MM.1S (cell line): ENCODE measurements at regions not wholly inside any gene's neighbourhood (a gene's known extent, or its start where the extent isn't known, plus 50 kb on each side); places are given as distances from the start of the nearest gene placed in this dataset.

ENCODE experiments used
- EZH2 ChIP-seq: fragments of 300-600 bp; sonication (generic); optimal IDR thresholded peaks from 2 replicates; pipeline ENCODE3; 2017; ENCODE audit warnings: low read depth, mild to moderate bottlenecking, antibody characterized with exemption, low read length, mixed read lengths
- EZH2phosphoT487 ChIP-seq: fragments of 300-600 bp; sonication (generic); IDR thresholded peaks from 2 replicates; pipeline ENCODE4 v1.6.1; 2018; ENCODE audit warnings: antibody characterized with exemption, low read length
- TF ChIP-seq, protein P1 (sequence below): fragments of 300-600 bp; sonication (generic); IDR thresholded peaks from 2 replicates; pipeline ENCODE4 v1.5.1; 2016; ENCODE audit warnings: antibody characterized with exemption, low read length, mixed read lengths

DNA sequence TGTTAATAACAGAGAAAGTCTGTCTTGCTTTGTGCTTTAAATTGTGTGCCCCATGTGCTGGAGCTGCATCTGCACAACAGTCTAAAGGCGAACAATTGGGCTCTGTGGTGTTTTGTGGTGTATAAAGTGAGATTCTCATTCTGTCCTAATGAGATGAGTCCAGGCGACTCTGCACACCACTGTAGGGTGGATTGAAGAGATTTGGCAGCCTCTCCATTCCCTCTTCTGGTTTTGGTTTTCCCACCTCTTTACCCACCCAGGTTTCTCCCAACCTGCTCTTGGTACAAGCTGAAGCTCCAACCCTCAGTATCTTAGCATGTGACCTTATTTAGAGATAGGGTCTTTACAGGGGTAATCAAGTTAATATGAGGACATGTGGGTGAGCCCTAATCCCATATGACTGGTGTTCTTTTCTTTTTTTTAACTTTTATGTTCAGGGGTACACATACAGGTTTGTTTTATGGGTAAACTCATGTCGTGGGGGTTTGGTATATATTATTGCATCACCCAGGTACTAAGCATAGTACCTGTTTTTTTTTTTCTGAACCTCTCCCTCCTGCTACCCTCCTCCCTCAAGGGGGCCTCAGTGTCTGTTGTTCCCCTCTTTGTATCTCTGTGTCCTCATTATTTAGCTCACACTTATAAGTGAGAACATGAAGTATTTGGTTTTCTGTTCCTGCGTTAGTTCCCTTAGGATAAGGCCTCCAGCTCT lies 217.6 kb upstream of the DTNBP1 start:
- TF ChIP-seq, protein P1, sequence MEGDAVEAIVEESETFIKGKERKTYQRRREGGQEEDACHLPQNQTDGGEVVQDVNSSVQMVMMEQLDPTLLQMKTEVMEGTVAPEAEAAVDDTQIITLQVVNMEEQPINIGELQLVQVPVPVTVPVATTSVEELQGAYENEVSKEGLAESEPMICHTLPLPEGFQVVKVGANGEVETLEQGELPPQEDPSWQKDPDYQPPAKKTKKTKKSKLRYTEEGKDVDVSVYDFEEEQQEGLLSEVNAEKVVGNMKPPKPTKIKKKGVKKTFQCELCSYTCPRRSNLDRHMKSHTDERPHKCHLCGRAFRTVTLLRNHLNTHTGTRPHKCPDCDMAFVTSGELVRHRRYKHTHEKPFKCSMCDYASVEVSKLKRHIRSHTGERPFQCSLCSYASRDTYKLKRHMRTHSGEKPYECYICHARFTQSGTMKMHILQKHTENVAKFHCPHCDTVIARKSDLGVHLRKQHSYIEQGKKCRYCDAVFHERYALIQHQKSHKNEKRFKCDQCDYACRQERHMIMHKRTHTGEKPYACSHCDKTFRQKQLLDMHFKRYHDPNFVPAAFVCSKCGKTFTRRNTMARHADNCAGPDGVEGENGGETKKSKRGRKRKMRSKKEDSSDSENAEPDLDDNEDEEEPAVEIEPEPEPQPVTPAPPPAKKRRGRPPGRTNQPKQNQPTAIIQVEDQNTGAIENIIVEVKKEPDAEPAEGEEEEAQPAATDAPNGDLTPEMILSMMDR, result no peak
- no peak for TF ChIP-seq EZH2phosphoT487
- TF ChIP-seq EZH2, result no peak
